HG02759 (cell line): ENCODE measurements at regions not wholly inside any gene's neighbourhood (a gene's known extent, or its start where the extent isn't known, plus 50 kb on each side); places are given as distances from the start of the nearest gene placed in this dataset.
"Not testable (repeated sequence)": the region's sequence is repeated elsewhere in the genome, so short reads cannot be mapped to it uniquely, and the experiment has no call there.

ENCODE experiments used
- ATAC-seq: cut with Tn5 transposase; IDR thresholded peaks from one replicate; pipeline ENCODE4 v1.9.1; 2021; ENCODE audit warnings: mild to moderate bottlenecking, moderate library complexity; ENCODE audit not compliant: unreplicated experiment

DNA sequence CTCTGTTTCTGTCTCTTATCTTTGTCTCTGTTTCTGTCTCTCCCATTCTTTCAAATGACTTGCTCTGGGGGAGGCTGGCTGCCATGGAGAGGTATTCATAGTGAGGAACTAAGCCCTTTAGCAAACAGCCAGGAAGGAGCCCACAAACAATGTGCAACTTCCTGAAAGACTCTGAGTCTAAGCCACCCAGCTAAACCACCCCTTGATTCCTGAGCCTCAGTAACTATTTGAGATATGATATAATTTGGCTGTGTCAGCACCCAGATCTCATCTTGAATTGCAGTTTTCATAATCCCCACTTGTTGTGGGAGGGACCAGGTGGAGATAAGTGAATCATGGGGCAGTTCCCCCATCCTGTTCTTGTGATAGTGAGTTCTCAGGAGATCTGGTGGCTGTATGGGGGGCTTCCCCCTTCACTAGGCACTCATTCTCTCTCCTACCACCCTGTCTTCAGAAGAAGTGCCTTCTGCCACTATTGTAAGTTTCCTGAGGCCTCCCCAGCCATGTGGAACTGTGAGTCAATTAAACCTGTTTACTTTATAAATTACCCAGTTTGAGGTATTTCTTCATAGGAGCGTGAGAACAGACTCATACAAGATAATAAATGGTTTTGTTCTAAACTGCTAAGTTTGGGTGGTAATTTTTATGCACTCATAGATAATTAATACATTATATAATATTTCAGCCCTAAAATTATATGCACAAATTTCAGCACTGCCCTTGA is 121.2 kb upstream of the FOXP2 start:
- ATAC-seq, result no peak

DNA sequence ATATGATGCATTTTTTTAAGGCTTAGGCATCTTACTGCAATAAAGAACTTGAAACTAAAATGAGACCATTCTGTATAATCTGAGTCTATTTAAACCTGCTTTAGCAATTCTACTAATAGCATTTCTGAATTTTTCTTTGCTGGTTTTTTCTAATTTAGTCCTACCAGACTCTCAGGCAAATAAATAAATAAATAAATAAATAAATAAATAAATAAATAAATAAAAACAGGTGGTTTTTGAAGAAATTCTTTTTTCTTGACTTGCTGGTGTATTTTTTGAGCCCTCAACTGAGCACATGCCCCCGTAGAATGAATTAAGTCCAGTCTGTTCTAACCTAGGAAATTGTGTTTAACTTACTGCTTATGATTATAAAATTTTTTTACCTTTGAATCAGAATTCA is 134.7 kb upstream of the FOXP2 start:
- no peak for ATAC-seq

DNA sequence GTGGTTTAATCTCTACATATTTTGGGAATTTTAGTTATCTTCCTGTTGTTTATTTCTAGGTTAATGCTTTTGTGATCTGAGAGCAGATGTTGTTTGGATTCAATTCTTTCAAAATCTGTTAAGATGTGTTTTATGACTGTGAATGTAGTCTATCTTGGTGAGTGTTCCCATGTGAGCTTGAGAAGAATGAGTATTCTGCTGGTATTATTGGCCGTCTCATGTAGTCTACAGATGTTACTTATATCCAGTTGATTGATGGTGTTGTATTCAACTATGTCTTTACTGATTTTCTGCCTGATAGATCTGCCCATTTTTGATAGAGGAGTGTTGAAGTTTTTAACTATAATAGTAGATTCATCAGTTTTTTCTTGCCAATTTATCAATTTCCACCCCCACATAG is 141.4 kb upstream of the FOXP2 start:
- no peak for ATAC-seq

DNA sequence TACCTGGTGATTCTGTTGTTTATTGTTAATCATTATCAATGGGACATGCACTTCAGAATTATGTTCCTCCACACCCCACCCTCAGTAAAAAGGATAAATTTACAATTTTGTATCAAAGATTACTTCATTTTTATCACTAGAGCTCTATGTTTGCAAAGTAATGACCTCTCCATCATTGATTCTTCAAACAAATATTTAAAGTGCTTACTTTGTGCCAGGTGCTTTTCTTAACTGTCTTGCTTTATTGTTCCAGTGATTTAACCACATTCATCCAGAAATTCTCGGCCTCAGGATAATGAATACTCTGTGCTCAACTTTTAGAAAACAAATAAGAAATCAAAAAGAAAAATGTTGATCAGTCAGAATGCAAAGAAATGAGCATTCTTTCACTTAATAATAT is 144.9 kb upstream of the FOXP2 start:
- ATAC-seq, result no peak

DNA sequence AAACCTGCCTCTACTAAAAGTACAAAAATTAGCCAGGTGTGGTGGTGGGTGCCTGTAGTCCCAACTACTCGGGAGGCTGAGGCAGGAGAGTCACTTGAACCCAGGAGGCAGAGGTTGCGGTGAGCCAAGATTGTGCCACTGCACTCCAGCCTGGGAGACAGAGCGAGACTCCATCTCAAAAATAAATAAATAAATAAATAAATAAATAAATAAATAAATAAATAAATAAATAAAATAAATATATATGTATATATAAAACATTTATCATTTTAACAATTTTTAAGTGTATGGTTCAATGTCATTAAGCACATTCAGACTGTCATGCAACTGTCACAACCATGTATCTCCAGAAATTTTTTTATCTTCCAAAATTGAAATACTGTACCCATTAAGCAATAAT is 147.1 kb upstream of the FOXP2 start:
- ATAC-seq, result not testable (repeated sequence)

DNA sequence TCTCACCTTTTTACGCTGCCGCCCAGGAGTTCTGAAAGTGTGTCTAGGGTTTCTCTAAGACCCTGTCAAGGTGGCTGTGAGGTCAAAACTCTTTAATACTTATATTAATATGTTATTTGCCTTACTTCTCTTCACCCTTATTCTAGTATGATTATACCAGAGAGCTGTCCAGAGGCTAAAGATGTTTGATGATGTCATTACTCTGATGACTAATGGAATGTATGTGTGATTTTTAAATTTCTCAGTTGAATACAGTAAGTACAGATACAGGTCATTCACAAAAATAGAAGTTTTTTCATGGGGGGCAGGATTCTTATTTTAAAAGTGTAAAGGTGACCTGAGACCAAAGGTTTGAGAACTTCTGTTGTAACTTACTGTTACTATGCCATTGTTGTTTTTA is 150.6 kb upstream of the FOXP2 start:
- ATAC-seq, result no peak

DNA sequence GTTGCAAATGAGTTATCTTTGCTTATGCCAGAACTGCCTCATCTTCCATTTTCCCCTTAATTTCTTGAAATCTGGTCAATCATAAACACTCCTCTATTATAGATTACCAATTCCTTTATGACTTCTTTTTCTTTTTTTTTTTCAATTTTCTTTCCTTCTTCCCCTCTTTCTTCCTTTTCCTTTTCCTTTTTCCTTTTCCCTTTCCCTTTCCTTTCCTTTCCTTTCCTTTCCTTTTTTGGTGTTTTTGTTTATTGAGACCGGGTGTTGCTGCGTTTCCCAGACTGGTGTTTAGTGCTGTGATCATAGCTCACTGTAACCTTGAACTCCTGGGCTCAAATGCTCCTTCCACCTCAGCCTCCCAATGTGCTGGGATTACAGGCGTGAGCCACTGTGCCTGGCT is 151.4 kb upstream of the FOXP2 start:
- no peak for ATAC-seq

DNA sequence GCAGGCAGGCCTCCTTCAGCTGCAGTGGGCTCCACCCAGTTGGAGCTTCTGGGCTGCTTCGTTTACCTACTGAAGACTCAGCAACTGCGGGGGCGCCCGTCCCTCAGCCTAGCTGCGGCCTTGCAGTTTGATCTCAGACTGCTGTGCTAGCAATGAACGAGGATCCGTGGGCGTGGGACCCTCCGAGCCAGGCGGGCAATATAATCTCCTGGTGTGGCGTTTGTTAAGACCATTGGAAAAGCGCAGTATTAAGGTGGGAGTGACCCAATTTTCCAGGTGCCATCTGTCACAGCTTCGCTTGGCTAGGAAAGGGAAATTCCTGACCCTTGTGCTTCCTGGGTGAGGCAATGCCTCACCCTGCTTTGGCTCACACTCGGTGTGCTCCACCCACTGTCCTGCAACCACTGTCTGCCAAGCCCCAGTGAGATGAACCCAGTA is 159.2 kb upstream of the FOXP2 start:
- ATAC-seq, result no peak

DNA sequence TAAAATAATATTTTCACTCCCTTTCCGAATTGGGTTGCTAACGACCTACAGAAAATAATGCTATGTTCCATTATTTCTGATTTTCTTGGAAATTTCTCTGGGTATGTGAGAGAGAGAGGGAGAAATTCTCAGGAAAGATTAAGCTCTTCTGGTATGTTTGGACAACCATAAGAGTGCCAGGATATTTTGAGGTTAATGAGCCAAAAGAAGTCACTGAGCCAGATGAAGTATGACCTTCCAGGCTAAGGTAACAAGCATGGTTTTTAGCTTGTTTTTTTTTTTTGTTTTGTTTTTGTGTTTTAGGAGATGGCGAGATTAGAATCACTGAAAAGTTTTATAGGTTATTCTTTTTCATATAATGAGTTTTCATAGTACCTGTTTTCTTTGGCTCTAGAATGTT is 171.0 kb upstream of the FOXP2 start:
- ATAC-seq, result no peak

DNA sequence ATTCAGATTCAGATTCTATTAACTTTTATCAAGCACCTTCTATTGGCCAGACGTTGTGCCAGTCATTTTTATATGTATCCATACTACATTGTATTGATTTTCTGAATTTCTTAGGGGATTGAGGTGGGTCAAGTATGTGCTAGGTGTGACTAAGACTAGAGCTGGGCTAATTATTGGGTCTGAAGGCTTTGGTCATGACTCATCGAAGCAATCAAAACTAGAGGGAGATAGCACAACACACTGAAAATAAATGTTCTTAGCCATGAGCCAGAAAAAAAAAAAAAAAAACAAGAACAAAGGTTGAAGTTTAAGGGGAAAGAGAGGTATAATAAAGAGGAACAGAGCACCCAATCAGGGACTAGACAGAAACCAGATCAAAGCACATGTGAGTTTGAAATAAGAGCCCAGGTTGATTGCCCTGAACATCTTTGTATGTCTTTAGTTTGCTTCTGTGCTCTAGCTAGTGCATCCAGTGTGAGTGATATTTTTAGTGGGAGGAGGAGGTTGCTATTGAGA is 171.6 kb upstream of the FOXP2 start:
- no peak for ATAC-seq

DNA sequence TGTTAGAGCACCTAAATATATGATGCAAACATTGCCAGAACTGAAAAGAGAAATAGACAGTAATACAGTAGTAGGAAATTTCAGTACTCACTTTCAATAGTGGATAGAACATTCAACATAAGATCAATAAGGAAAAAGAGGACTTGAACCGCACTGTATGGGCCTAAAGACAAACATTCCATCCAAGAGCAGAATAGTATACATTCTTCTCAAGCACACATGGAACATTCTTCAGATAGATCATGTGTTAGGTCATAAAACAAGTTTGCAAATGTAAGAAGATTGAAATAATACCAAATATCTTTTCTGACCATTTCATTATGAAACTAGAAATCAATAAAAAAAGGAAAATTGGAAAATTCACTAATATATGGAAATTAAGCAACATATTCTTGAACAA is 185.4 kb upstream of the FOXP2 start:
- no peak for ATAC-seq

DNA sequence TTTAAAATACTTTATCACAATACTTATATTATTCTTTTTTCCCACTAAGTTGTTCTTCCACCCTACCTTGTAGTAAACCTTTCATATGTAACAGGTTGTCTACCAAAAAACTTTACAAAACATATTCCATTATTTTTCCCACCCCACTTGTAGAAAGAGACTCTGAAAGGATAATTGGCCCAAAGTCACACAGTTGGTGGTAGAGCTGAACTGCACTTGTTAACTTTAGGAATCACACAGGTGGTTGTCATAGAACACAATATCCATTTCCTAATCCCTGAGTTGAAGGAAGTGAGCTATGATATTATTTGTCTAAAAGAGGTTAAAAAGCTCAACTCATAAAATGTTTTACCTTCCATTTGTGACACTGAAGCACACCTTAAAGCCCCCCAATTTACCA is 188.8 kb upstream of the FOXP2 start:
- no peak for ATAC-seq

DNA sequence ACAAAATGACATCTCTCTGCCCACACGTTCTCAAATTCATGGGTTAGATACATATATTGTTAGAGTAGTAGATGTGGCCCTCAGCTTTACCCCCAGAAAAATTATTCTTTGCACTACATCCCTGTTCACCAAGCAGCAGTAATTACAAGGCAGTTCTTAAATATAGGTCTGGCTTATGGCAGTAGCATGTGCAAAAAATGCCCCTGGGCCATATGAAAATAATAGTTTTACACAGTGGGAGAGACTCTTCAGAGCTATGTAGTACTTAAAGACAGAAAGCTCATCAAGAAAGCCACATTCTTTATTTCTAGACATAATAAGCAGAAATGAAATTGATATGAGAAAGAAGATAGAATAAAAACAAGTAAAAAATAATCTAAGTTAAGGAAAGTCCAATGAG is 196.3 kb upstream of the FOXP2 start:
- ATAC-seq, result no peak

DNA sequence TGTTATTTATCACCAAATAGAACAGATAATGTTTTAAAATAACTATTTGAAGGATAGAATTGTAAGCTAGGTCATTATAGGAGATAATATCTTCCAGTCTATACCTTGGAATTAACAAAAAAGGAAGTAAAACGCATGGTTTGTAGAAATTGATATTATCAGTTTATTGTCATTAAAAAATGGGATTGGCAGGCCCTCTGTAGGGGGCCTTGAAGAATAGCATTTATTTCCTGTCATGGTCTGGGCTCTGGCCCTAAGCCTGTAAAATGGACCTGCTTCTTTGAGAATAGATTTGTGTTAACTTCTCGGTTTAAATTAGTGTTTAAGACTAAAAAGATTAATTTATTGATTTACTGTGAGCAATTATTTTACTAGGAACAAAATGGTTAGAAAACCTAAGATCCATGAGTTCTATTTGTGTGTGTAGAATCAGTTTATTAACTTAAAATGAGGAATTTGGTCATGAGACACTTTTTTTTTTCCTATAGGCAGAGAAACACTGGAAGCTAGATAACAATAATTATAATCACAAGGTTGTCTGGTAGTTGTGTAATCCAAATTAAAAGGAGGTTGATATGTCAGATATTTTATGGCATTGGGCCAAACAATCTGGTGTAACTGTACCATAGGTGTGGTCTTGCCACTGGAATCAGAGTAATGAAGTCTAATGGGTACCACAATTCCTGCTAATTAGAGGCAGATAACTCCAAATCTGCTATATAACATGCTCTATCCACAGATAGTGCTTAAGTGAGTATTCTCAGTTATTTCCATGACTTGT is 197.4 kb upstream of the FOXP2 start:
- ATAC-seq, result no peak

DNA sequence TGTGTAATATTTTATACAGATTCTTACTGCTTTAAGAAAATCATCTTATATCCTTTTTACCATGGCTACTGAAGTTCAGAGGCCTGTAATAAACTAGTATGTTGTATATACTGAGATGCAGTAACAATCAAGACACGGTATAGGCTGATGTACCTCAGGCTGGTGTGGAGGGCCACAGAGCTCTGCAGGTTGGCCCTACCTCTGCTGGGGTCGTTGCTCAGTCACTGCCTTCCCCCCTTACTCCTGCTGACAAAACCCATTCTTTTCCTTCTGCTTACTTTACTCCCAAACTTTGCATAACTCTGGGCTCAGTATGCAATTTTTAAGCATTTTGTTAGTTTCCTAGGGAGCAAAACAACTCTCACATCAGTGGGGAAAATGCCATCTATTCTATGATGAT is 200.1 kb upstream of the FOXP2 start:
- no peak for ATAC-seq

DNA sequence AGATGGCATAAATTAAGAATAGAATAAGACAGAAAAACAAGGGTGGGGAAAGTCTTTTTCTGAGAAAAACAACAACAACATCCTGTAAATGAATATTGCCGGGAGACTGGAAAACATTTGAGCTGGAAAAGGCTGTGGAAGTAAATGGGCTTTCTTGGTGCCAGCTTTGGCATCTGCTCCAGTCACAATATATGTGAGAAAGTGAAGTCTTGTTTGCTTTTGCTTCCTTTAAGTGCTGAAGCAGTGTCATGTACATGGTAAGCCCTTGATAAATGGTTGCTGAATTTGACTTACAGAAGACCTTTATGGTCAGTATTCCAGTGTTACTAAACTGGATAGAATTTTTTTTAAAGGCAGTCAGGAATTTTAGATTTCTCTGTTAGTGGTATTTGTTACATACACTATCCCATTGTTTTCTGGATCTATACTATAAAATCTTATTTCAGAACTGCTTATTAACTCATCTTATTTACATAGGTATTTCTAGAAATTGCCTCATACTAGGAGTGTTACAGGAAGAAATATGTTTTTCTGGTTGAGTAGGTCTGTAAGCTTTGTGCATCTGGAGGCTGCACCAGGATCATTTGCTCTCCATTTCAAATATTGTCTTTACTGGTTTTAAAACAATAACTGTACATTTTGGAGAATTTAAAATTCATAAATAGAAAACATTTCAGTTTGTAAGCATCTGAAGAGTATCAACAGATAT is 201.7 kb upstream of the FOXP2 start:
- ATAC-seq, result no peak

DNA sequence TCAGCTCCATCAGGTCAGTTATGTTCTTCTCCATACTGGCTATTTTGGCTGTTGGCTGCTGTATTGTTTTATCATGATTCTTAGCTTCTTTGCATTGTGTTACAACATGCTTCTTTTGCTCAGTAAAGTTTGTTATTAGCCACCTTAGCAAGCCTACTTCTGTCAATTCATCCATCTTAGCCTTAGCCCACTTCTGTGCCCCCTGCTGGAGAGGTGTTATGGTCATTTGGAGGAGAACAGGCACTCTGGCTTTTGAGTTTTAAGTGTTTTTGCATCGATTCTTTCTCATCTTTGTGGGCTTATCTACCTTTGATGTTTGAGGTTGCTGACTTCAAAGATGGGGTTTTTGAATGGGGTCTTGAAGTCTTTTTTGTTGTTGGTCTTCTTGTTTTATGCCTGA is 204.6 kb upstream of the FOXP2 start:
- ATAC-seq, result no peak

DNA sequence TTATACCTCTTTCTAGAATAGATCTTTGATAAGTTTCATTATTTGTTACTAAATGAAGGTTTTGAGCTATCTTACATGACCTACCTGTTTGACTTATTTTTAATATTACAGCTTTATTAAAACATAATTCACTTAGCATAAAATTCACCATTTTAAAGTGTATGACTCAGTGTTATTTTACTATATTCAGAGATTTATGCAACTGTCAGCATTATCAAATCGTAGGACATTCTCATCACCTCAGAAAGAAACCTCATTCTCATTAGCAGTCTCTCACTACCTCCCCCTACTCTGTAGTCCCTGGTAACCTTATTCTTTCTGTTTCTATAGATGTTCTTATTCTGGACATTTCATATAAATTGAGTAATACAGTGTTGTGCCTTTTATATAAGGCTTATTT is 207.9 kb upstream of the FOXP2 start:
- ATAC-seq, result no peak

DNA sequence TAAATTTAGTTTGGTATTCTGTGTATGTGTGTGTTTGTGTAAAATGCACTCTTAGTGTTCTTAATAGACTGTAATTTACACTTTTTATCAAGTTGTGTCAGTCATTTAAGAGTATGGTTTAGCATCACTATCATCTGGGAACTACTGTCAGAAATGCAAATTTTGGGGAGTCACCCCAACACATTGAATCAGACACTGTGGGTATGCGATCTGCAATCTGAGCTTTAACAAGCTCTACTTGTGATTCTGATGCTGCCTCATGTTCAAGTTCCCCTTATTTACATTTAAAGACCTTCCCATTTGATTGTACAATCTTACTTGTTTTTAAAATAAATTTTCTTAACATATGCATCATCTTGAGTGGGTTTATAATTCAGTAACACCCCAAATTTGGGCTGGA is 218.1 kb upstream of the FOXP2 start:
- ATAC-seq, result no peak

DNA sequence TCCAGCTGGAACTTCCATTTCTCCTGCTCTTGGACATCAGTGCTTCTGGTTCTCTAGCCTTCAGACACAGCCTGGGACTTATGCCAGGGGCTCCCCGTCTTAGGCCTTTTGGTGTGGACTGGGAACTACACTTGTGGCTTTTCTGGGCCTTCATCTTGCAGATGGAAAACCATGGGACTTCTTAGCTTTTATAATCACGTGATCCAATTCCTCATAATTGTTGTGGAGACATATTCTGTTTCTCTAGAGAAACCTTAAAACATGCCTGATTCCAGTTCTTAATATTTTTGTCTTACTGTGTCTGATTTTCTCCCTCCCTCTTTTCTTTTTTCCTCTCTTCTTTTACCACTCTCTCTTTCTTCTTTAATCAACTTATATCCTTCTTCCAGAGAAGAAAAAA is 224.2 kb upstream of the FOXP2 start:
- ATAC-seq, result no peak

DNA sequence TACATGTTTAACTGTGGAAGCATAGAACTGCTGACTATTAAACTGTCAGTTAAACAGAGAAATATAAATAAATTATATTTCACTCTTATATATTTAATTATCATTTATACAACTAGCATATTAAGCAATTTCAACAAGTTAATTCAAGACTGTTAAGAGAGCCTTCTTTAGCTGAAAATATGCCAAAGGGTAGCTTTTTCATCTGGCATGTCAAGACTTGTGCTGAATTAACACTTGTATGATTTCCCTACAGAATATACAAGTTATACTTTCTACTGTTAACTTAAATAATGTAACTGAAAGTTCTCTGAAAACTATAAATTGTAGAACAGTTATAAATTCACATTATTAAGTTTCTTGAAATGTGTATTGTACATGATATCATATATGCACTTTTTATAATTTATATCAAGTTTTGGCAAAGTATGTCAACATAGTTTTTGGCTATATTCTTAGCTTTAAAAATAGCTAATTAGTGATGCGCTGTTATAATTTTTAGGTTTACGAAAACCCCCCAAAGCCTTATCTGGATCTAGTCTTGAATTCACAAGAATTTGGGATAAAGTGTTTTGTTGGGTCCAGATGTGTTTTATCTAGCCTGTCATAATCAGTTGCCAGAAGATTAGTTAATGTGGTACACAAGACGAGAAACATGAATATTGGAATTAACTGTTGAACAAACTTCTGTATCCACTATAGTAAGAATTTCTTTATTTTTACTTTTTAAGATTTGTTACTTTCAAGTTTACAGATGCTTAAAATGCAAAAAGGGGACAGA is 231.1 kb upstream of the FOXP2 start:
- ATAC-seq, result no peak
